ENCODE measurements at regions not wholly inside any gene's neighbourhood (a gene's known extent, or its start where the extent isn't known, plus 50 kb on each side); places are given as distances from the start of the nearest gene placed in this dataset.

- TF ChIP-seq CTCF (IDR thresholded peaks at IDR 0.05; ENCODE audit: poor library complexity), result peak; percentile 18
- TF ChIP-seq EZH2 (IDR thresholded peaks at IDR 0.05; ENCODE audit: borderline replicate concordance), result no peak
Observed at GRCh38 chr7:148535217-148535616, 55.3 kb upstream of the C7orf33 start.
